ENCODE measurements at regions not wholly inside any gene's neighbourhood (a gene's known extent, or its start where the extent isn't known, plus 50 kb on each side); places are given as distances from the start of the nearest gene placed in this dataset.

GRCh38 chr4:155522201-155522600 is 144.4 kb upstream of the GUCY1A1 start:
- H3K27me3 ChIP-seq (ENCODE audit: low read depth, low read length): no peaks in the 10 kb centered on the region
- H3K4me1 ChIP-seq (ENCODE audit: low read length): no peaks in the 10 kb centered on the region
- H3K9ac ChIP-seq (ENCODE audit: low read length): no peak overlapping the region
- H3K79me2 ChIP-seq (ENCODE audit: low read length): no peaks in the 10 kb centered on the region
- TF ChIP-seq EZH2phosphoT487 (IDR thresholded peaks at IDR 0.05; ENCODE audit: low read depth) (no peak), CTCF (IDR thresholded peaks at IDR 0.05; ENCODE audit: low read depth, low read length) (no peak)
- H3K27ac ChIP-seq (ENCODE audit: low read length): no peak overlapping the region
- peaks cover 13% of the 10 kb centered on the region for H3K36me3 ChIP-seq (replicated peaks; ENCODE audit: low read depth, low read length)
- H3K9me3 ChIP-seq (ENCODE audit: insufficient read depth, low read length): peaks cover 36% of the 10 kb centered on the region
- no peak overlapping the region for H3K4me3 ChIP-seq (ENCODE audit: low read length)
- H3K4me2 ChIP-seq (ENCODE audit: low read length): no peak overlapping the region
- no peak overlapping the region for H2AFZ ChIP-seq (ENCODE audit: low read depth, low read length)
- no peaks in the 10 kb centered on the region for H4K20me1 ChIP-seq (ENCODE audit: insufficient read depth, low read length)

DNA sequence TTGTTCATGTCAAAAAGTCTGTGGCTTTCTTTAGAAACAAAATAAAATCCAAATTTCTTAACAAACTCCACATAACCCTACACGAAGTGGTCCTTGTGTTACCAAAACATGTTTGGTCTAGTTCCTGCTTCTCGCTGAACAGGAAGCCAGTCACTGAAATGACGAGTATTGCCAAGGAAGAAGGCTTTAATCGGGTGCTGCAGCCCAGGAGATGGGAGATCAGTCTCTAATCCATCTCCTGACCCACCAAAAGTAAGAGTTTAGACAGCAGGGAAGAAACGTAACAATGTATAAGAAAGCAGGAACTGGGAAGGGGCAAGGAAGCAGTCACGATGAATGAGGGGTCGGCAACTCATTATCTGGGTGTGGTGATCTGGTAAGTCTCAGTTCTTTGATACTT is 144.6 kb upstream of the MAP9 start:
- H3K4me2 ChIP-seq (ENCODE audit: low read length): no peak overlapping the region
- no peak overlapping the region for H3K4me3 ChIP-seq (ENCODE audit: low read length)
- no peak overlapping the region for H3K9ac ChIP-seq (ENCODE audit: low read length)
- peaks cover 13% of the 10 kb centered on the region for H3K36me3 ChIP-seq (replicated peaks; ENCODE audit: low read depth, low read length)
- no peak overlapping the region for H3K27ac ChIP-seq (ENCODE audit: low read length)
- H3K9me3 ChIP-seq (ENCODE audit: insufficient read depth, low read length): peaks cover 36% of the 10 kb centered on the region
- no peaks in the 10 kb centered on the region for H4K20me1 ChIP-seq (ENCODE audit: insufficient read depth, low read length)
- no peaks in the 10 kb centered on the region for H3K79me2 ChIP-seq (ENCODE audit: low read length)
- H2AFZ ChIP-seq (ENCODE audit: low read depth, low read length): no peak overlapping the region
- no peaks in the 10 kb centered on the region for H3K4me1 ChIP-seq (ENCODE audit: low read length)
- no peaks in the 10 kb centered on the region for H3K27me3 ChIP-seq (ENCODE audit: low read depth, low read length)
- TF ChIP-seq CTCF (IDR thresholded peaks at IDR 0.05; ENCODE audit: low read depth, low read length) (no peak), EZH2phosphoT487 (IDR thresholded peaks at IDR 0.05; ENCODE audit: low read depth) (no peak)

DNA sequence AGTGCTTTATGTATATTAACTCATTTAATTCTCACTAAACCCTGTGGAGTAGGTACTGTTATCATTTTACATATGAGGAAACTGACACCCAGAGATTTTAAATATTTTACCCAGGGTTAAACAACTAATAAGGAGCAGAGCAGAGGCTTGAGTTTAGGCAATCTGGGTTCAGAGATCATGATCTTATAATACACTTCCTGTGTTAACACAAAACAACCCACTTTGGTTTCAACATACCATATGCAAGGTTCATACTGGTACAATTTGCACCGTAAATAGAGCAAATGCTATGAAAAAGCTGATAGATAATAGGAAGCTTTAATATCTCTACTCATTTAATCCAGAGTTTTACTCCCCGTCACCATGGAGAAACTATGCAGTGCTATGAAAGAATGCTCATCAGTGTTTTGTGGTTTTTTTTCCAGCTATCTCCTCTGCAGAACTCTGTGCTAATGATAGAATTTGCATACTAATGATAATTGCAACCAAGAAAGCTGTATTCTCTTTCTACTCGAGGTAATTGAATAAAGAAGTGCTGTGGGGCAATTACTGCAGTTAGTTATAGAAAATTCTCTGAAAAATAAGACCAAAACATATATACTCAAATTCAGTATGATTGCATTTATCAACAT is 138.8 kb upstream of the MAP9 start:
- H3K27me3 ChIP-seq (ENCODE audit: low read depth, low read length): no peaks in the 10 kb centered on the region
- TF ChIP-seq CTCF (IDR thresholded peaks at IDR 0.05; ENCODE audit: low read depth, low read length) (no peak), EZH2phosphoT487 (IDR thresholded peaks at IDR 0.05; ENCODE audit: low read depth) (no peak)
- no peak overlapping the region for H3K27ac ChIP-seq (ENCODE audit: low read length)
- peaks cover under 1% of the 10 kb centered on the region for H3K36me3 ChIP-seq (replicated peaks; ENCODE audit: low read depth, low read length)
- H3K4me1 ChIP-seq (ENCODE audit: low read length): no peaks in the 10 kb centered on the region
- no peak overlapping the region for H3K4me3 ChIP-seq (ENCODE audit: low read length)
- H3K9ac ChIP-seq (ENCODE audit: low read length): no peak overlapping the region
- H3K4me2 ChIP-seq (ENCODE audit: low read length): no peak overlapping the region
- no peaks in the 10 kb centered on the region for H3K79me2 ChIP-seq (ENCODE audit: low read length)
- H2AFZ ChIP-seq (ENCODE audit: low read depth, low read length): no peak overlapping the region
- no peaks in the 10 kb centered on the region for H4K20me1 ChIP-seq (ENCODE audit: insufficient read depth, low read length)
- H3K9me3 ChIP-seq (ENCODE audit: insufficient read depth, low read length): peaks cover 12% of the 10 kb centered on the region; the same call in 1 of the 2 replicates

GRCh38 chr4:155514628-155515027 is 137.9 kb upstream of the MAP9 start:
- H3K36me3 ChIP-seq (replicated peaks; ENCODE audit: low read depth, low read length): no peaks in the 10 kb centered on the region
- no peak overlapping the region for H3K27ac ChIP-seq (ENCODE audit: low read length)
- no peaks in the 10 kb centered on the region for H3K79me2 ChIP-seq (ENCODE audit: low read length)
- peaks cover 5% of the 10 kb centered on the region; the same call in 1 of the 2 replicates for H3K9me3 ChIP-seq (ENCODE audit: insufficient read depth, low read length)
- no peak for TF ChIP-seq CTCF (IDR thresholded peaks at IDR 0.05; ENCODE audit: low read depth, low read length)
- no peak for TF ChIP-seq EZH2phosphoT487 (IDR thresholded peaks at IDR 0.05; ENCODE audit: low read depth)
- no peaks in the 10 kb centered on the region for H4K20me1 ChIP-seq (ENCODE audit: insufficient read depth, low read length)
- no peaks in the 10 kb centered on the region for H3K4me1 ChIP-seq (ENCODE audit: low read length)
- H3K4me3 ChIP-seq (ENCODE audit: low read length): no peak overlapping the region
- H3K27me3 ChIP-seq (ENCODE audit: low read depth, low read length): no peaks in the 10 kb centered on the region
- H3K9ac ChIP-seq (ENCODE audit: low read length): no peak overlapping the region
- no peak overlapping the region for H3K4me2 ChIP-seq (ENCODE audit: low read length)
- H2AFZ ChIP-seq (ENCODE audit: low read depth, low read length): no peak overlapping the region
